ENCODE measurements at regions not wholly inside any gene's neighbourhood (a gene's known extent, or its start where the extent isn't known, plus 50 kb on each side); places are given as distances from the start of the nearest gene placed in this dataset.

DNA sequence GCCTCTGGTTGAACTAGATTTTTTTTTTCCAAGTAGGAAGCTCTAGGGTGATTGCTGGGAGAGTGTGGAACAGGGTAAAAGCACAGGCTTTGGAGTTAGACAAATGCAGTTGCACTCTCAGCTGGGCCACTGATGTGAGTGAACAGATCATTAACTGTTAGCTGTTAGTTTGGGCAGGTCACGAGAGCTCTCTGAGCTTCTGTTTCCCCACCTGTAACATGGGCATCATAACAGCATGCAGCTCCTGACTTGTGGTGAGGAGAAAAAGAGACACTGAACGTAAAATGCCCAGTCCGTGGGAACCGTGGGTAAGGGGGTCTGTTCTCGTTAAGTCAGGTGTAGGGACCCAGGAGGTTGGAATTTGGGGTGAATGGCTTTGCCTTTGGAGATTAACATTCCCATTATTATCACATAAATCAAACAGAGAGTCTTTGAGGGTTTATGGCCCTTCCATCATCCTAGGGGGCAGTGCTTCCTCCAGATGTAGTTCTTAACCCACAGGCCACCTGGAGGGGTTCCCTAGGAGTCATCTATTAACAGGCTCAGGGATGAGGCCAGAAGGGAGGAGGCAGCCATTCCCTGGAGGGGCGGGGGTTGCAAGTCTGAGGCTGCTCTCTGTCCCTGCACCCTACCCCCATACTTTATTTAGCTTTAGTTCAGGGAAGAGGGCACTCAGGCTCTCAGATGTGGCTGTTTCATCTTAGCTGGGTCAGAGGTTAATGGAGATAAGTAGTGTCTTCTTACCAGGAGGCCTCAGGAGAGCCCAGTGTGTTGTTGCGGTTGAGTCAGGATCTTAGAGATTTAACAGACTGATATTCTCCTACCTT lies 135.2 kb downstream of the DACT1 start:
- no peaks in the 10 kb centered on the region for H3K27me3 ChIP-seq (ENCODE audit: control insufficient read depth in 2 of 2, insufficient read depth in 2 of 2, low read length in 2 of 2)
- H3K4me3 ChIP-seq (replicated peaks in 1 of 3; ENCODE audit: insufficient read depth in 1 of 3, low read depth in 1 of 3, low read length in 3 of 3) = no peak overlapping the region
- DNase-seq (ENCODE audit: low read depth, low spot score) = no peak
- H3K36me3 ChIP-seq (ENCODE audit: control insufficient read depth in 2 of 2, extremely low read depth in 1 of 2, insufficient read depth in 2 of 2, low read length in 2 of 2) = no peaks in the 10 kb centered on the region
- dilution Hi-C loops (cut with MboI; ENCODE audit: extremely low pct_ligation_motif_present, low sequenced_read_pairs) (no loop called here), intact Hi-C loops (cut with micrococcal nuclease) (no loop called here)
- no peak for TF ChIP-seq FOS (IDR thresholded peaks at IDR 0.05; ENCODE audit: borderline replicate concordance, insufficient read depth, low read length)
- TF ChIP-seq, protein P1, sequence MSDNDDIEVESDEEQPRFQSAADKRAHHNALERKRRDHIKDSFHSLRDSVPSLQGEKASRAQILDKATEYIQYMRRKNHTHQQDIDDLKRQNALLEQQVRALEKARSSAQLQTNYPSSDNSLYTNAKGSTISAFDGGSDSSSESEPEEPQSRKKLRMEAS (IDR thresholded peaks at IDR 0.05; ENCODE audit: insufficient read depth, insufficient read length) = no peak
- no peaks in the 10 kb centered on the region for H4K20me1 ChIP-seq (replicated peaks; ENCODE audit: control insufficient read depth, extremely low read depth, insufficient read depth, low read length)
- FAIRE-seq = no peak
- H3K4me1 ChIP-seq (ENCODE audit: control insufficient read depth, extremely low read depth, insufficient read depth, low read length) = no peaks in the 10 kb centered on the region
- POLR2A ChIA-PET = no interaction called here
- no peak overlapping the region for H3K9ac ChIP-seq (replicated peaks; ENCODE audit: extremely low read depth, insufficient read depth, low read length)
- no peak overlapping the region for H3K4me2 ChIP-seq (ENCODE audit: insufficient read depth, low read length)
- H3K79me2 ChIP-seq (ENCODE audit: control insufficient read depth, insufficient read depth, low read length) = no peaks in the 10 kb centered on the region
- no peak overlapping the region for H2AFZ ChIP-seq (ENCODE audit: low read depth, low read length)
- H3K9me1 ChIP-seq (replicated peaks; ENCODE audit: control insufficient read depth, extremely low read depth, insufficient read depth, low read length) = no peaks in the 10 kb centered on the region
- CTCF ChIA-PET = no interaction called here
- no TSS peak for BruUV-seq (replicated peaks)
- H3K9me3 ChIP-seq (replicated peaks; ENCODE audit: control insufficient read depth, insufficient read depth, low read length) = no peaks in the 10 kb centered on the region
- no peak overlapping the region for H3K27ac ChIP-seq (ENCODE audit: insufficient read depth, low read depth, low read length)

DNA sequence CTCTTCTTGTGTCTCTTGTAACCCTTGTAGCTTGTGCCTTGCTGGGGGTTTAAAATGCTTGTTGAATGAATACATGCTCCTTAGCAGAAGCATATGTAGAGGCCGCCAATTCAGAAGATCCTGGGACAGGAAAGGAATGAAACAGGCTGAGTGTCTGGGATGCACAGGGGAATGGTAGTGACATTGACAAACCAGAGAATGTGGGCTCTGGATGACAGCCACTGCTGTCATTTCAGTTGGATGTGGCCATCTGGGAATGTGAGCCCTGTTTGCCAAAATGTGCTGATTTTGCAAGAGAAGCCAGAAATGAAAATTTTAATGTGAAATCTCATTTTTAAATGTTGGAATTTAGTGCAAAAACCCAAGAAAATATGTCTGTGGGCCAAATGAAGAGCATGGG lies 136.8 kb downstream of the DACT1 start:
- no peaks in the 10 kb centered on the region for H3K4me1 ChIP-seq (ENCODE audit: control insufficient read depth, extremely low read depth, insufficient read depth, low read length)
- no TSS peak for BruUV-seq (replicated peaks)
- POLR2A ChIA-PET = no interaction called here
- H3K27ac ChIP-seq (ENCODE audit: insufficient read depth, low read depth, low read length) = no peak overlapping the region
- CTCF ChIA-PET = no interaction called here
- no peak overlapping the region for H3K4me2 ChIP-seq (ENCODE audit: insufficient read depth, low read length)
- H3K9me1 ChIP-seq (replicated peaks; ENCODE audit: control insufficient read depth, extremely low read depth, insufficient read depth, low read length) = no peaks in the 10 kb centered on the region
- intact Hi-C loops (cut with micrococcal nuclease) = no loop called here
- DNase-seq (ENCODE audit: low read depth, low spot score) = no peak
- no peaks in the 10 kb centered on the region for H3K36me3 ChIP-seq (ENCODE audit: control insufficient read depth in 2 of 2, extremely low read depth in 1 of 2, insufficient read depth in 2 of 2, low read length in 2 of 2)
- no peak for FAIRE-seq
- H3K9ac ChIP-seq (replicated peaks; ENCODE audit: extremely low read depth, insufficient read depth, low read length) = no peak overlapping the region
- TF ChIP-seq POLR2AphosphoS5 (IDR thresholded peaks at IDR 0.05; ENCODE audit: insufficient read depth, low read depth, low read length) (no peak), POLR2A (IDR thresholded peaks at IDR 0.05; ENCODE audit: low read depth, low read length) (no peak), GATA2 (IDR thresholded peaks at IDR 0.05; ENCODE audit: insufficient read depth, insufficient read length, low read depth, low read length) (no peak), JUN (IDR thresholded peaks at IDR 0.05; ENCODE audit: borderline replicate concordance, insufficient read depth, insufficient read length, low read depth) (no peak), EZH2 (IDR thresholded peaks at IDR 0.05; ENCODE audit: borderline replicate concordance, low read depth, low read length, severe bottlenecking) (no peak), FOS (IDR thresholded peaks at IDR 0.05; ENCODE audit: borderline replicate concordance, insufficient read depth, low read length) (no peak), MYC (IDR thresholded peaks at IDR 0.05; ENCODE audit: low read depth, low read length) (no peak)
- TF ChIP-seq, protein P1 (IDR thresholded peaks at IDR 0.05; ENCODE audit: insufficient read depth, insufficient read length) = no peak
- TF ChIP-seq, protein P2, sequence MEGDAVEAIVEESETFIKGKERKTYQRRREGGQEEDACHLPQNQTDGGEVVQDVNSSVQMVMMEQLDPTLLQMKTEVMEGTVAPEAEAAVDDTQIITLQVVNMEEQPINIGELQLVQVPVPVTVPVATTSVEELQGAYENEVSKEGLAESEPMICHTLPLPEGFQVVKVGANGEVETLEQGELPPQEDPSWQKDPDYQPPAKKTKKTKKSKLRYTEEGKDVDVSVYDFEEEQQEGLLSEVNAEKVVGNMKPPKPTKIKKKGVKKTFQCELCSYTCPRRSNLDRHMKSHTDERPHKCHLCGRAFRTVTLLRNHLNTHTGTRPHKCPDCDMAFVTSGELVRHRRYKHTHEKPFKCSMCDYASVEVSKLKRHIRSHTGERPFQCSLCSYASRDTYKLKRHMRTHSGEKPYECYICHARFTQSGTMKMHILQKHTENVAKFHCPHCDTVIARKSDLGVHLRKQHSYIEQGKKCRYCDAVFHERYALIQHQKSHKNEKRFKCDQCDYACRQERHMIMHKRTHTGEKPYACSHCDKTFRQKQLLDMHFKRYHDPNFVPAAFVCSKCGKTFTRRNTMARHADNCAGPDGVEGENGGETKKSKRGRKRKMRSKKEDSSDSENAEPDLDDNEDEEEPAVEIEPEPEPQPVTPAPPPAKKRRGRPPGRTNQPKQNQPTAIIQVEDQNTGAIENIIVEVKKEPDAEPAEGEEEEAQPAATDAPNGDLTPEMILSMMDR (IDR thresholded peaks at IDR 0.05; ENCODE audit: extremely low read depth in 1 of 2, insufficient read depth in 1 of 2, low read depth in 1 of 2, low read length in 2 of 2) = no peak
- H2AFZ ChIP-seq (ENCODE audit: low read depth, low read length) = no peak overlapping the region
- no peaks in the 10 kb centered on the region for H3K27me3 ChIP-seq (ENCODE audit: control insufficient read depth in 2 of 2, insufficient read depth in 2 of 2, low read length in 2 of 2)
- H3K9me3 ChIP-seq (replicated peaks; ENCODE audit: control insufficient read depth, insufficient read depth, low read length) = no peaks in the 10 kb centered on the region
- H3K79me2 ChIP-seq (ENCODE audit: control insufficient read depth, insufficient read depth, low read length) = no peaks in the 10 kb centered on the region
- dilution Hi-C loops (cut with MboI; ENCODE audit: extremely low pct_ligation_motif_present, low sequenced_read_pairs) = no loop called here
- H4K20me1 ChIP-seq (replicated peaks; ENCODE audit: control insufficient read depth, extremely low read depth, insufficient read depth, low read length) = no peaks in the 10 kb centered on the region
- no peak overlapping the region for H3K4me3 ChIP-seq (replicated peaks in 1 of 3; ENCODE audit: insufficient read depth in 1 of 3, low read depth in 1 of 3, low read length in 3 of 3)
